PC-9 (cell line): ENCODE measurements at regions not wholly inside any gene's neighbourhood (a gene's known extent, or its start where the extent isn't known, plus 50 kb on each side); places are given as distances from the start of the nearest gene placed in this dataset.

Experiments
- BruUV-seq: library from RNA; stranded (reverse); fragments of 400-500 nt; replicated peaks from 2 replicates; lab custom pipeline; 2021; lab: Mats Ljungman, UMichigan
- CTCF ChIA-PET: fragments of 300-600 bp; sonication (Branson Sonifier 250); formaldehyde crosslinking; loops from one replicate; lab custom pipeline; 2022; ENCODE audit warnings: antibody characterized with exemption; lab: Charles Lee
- POLR2A ChIA-PET: fragments of 300-600 bp; sonication (Branson Sonifier 250); formaldehyde crosslinking; loops from one replicate; lab custom pipeline; 2022; ENCODE audit warnings: antibody characterized with exemption; ENCODE audit not compliant: unreplicated experiment; lab: Charles Lee
- DNase-seq, 2 experiments: peaks; one replicate each; pipeline versions ENCODE4 v3.0.0 to v3.0.0-alpha.2; 2015 to 2022; ENCODE audit warnings: mixed read lengths in 1 of 2
- H2AFZ ChIP-seq: fragments of 200-600 bp; sonication (generic); 2 replicates; pipeline ENCODE4 v1.8.1; 2017; ENCODE audit warnings: antibody characterized with exemption
- H3F3A ChIP-seq: fragments of 200-600 bp; sonication (generic); 2 replicates; pipeline ENCODE4 v1.8.1; 2017; ENCODE audit warnings: antibody characterized with exemption, mild to moderate bottlenecking, low read depth; ENCODE audit not compliant: insufficient read depth
- H3K27ac ChIP-seq: fragments of 200-600 bp; sonication (generic); 2 replicates; pipeline ENCODE4 v1.6.1; 2016; ENCODE audit warnings: mixed run types
- H3K27me3 ChIP-seq: fragments of 200-600 bp; sonication (generic); 2 replicates; pipeline ENCODE4 v1.6.1; 2016; ENCODE audit warnings: low read depth, mixed run types; ENCODE audit not compliant: insufficient read depth
- H3K36me3 ChIP-seq: fragments of 200-600 bp; sonication (generic); 2 replicates; pipeline ENCODE4 v1.6.1; 2016; ENCODE audit warnings: low read depth, mixed run types
- H3K4me1 ChIP-seq: fragments of 200-600 bp; sonication (generic); replicated peaks from 2 replicates; pipeline ENCODE4 v1.6.1; 2016; ENCODE audit warnings: mixed run types; ENCODE audit not compliant: insufficient read depth
- H3K4me2 ChIP-seq: fragments of 200-600 bp; sonication (generic); 2 replicates; pipeline ENCODE4 v1.6.1; 2017; ENCODE audit warnings: mixed run types
- H3K4me3 ChIP-seq: fragments of 200-600 bp; sonication (generic); 2 replicates; pipeline ENCODE4 v1.6.1; 2016; ENCODE audit warnings: mixed run types
- H3K79me2 ChIP-seq: fragments of 200-600 bp; sonication (generic); 2 replicates; pipeline ENCODE4 v1.6.1; 2017; ENCODE audit warnings: low read depth, mixed run types
- H3K9me2 ChIP-seq: fragments of 200-600 bp; sonication (generic); 2 replicates; pipeline ENCODE4 v1.8.1; 2017; ENCODE audit warnings: mild to moderate bottlenecking; ENCODE audit not compliant: insufficient read depth
- H3K9me3 ChIP-seq: fragments of 200-600 bp; sonication (generic); 2 replicates; pipeline ENCODE4 v1.8.1; 2016; ENCODE audit warnings: low read depth; ENCODE audit not compliant: insufficient read depth
- H4K20me1 ChIP-seq: fragments of 200-600 bp; sonication (generic); 2 replicates; pipeline ENCODE4 v1.8.1; 2017; ENCODE audit not compliant: insufficient read depth
- EZH2 ChIP-seq: fragments of 200-600 bp; sonication (generic); IDR thresholded peaks from 2 replicates; pipeline ENCODE4 v1.8.0; 2017; ENCODE audit warnings: antibody characterized with exemption, low read depth
- intact Hi-C: fragments of 100-400 bp; cut with micrococcal nuclease; formaldehyde crosslinking; loops from one replicate; pipeline ENCODE4 v1.10.0; 2022; ENCODE audit not compliant: unreplicated experiment
- TF ChIP-seq, protein P1 (sequence below): fragments of 200-600 bp; sonication (generic); conservative IDR thresholded peaks from 2 replicates; pipeline ENCODE4 v1.6.1; 2017; ENCODE audit warnings: mixed run types, antibody characterized with exemption, mild to moderate bottlenecking, moderate library complexity

DNA sequence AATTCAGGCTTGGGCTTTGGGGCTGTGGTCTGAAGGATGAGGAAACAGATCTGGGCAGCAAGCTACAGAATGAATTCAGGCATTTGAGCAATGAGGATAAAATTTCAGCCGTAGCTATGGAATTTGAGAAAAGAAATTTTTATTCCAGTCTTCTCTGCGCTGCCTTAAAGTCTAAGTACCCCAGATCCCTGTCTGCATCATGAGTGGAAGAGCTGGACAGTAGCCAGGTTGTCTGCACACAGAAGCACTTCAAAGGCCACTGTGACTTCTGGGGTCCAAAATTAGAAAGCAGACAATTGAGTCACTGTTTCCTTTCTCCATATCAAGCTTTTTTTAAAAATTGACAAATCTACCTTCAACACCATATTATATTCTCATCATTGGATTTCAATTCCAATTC, 787.6 kb upstream of the GCFC2 start:
- no peaks in the 10 kb centered on the region for H4K20me1 ChIP-seq
- H3K27me3 ChIP-seq = no peaks in the 10 kb centered on the region
- ChIA-PET CTCF (no interaction called here), POLR2A (no interaction called here)
- no peaks in the 10 kb centered on the region for H3K36me3 ChIP-seq
- intact Hi-C loops = no loop called here
- H3K27ac ChIP-seq = no peak overlapping the region
- no peaks in the 10 kb centered on the region for H3K4me1 ChIP-seq
- no TSS peak for BruUV-seq
- H3K79me2 ChIP-seq = no peaks in the 10 kb centered on the region
- H3F3A ChIP-seq = no peaks in the 10 kb centered on the region
- H3K9me3 ChIP-seq = no peaks in the 10 kb centered on the region; the same call in 1 of the 2 replicates
- H3K4me2 ChIP-seq = 0 out of 2 replicates have a peak overlapping the region, but pooled peaks have one; percentile 5
- H3K9me2 ChIP-seq = no peaks in the 10 kb centered on the region
- no peak overlapping the region for H2AFZ ChIP-seq
- H3K4me3 ChIP-seq = no peak overlapping the region
- no peak for TF ChIP-seq EZH2
- TF ChIP-seq, protein P1, sequence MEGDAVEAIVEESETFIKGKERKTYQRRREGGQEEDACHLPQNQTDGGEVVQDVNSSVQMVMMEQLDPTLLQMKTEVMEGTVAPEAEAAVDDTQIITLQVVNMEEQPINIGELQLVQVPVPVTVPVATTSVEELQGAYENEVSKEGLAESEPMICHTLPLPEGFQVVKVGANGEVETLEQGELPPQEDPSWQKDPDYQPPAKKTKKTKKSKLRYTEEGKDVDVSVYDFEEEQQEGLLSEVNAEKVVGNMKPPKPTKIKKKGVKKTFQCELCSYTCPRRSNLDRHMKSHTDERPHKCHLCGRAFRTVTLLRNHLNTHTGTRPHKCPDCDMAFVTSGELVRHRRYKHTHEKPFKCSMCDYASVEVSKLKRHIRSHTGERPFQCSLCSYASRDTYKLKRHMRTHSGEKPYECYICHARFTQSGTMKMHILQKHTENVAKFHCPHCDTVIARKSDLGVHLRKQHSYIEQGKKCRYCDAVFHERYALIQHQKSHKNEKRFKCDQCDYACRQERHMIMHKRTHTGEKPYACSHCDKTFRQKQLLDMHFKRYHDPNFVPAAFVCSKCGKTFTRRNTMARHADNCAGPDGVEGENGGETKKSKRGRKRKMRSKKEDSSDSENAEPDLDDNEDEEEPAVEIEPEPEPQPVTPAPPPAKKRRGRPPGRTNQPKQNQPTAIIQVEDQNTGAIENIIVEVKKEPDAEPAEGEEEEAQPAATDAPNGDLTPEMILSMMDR = no peak
- DNase-seq = no peak

- intact Hi-C loops = no loop called here
- Histone ChIP-seq H3K4me3 (no peak overlapping the region), H3K27ac (no peak overlapping the region), H3F3A (no peaks in the 10 kb centered on the region), H3K27me3 (no peaks in the 10 kb centered on the region), H4K20me1 (no peaks in the 10 kb centered on the region), H3K36me3 (no peaks in the 10 kb centered on the region), H3K79me2 (no peaks in the 10 kb centered on the region), H3K9me3 (no peaks in the 10 kb centered on the region; the same call in 1 of the 2 replicates), H3K4me1 (no peaks in the 10 kb centered on the region), H3K9me2 (no peaks in the 10 kb centered on the region), H2AFZ (no peak overlapping the region), H3K4me2 (no peak overlapping the region)
- ChIA-PET CTCF (no interaction called here), POLR2A (no interaction called here)
- TF ChIP-seq, protein P1 = no peak
- no peak for TF ChIP-seq EZH2
- DNase-seq = no peak
- BruUV-seq = no TSS peak
Measured at GRCh38 chr2:76491503-76491902, 780.8 kb upstream of the GCFC2 start.

DNA sequence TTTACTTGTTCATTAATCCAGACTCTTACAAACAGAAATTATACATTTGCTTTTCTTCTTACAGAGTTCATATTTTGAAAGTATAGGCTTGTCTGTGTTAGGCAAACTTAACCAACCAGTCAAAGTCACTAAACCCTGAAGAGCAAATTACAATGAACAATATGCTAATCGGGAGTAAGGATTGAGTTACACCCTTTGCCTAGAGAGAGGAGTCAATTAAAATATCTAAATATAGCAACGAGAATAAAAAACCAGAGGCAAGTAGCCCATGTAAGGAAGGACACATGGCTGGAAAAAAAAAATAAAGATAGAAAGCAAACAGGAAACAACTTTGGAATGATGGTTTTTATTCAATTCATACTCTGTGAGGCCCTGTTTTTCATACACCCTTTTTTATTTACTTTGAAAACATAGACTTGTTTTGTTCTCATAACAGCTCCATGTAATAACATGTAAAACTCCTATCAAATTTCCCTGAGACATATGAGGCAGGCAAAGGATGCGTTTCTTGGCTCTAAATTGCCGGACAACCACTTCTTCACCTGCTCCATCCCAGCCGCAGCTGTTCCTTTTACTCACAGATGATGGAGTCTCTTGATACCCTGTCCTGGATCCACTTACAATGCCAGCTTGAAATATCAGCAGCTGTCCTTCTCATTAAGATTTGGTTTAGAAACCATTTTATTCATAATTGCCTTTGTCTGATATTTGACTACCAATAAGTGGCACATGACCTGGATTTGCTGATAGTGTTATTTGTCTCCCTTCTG, 767.7 kb upstream of the GCFC2 start:
- no peaks in the 10 kb centered on the region for H3F3A ChIP-seq
- H4K20me1 ChIP-seq = no peaks in the 10 kb centered on the region
- H3K4me3 ChIP-seq = no peak overlapping the region
- H2AFZ ChIP-seq = no peak overlapping the region
- ChIA-PET POLR2A (no interaction called here), CTCF (no interaction called here)
- intact Hi-C loops = no loop called here
- BruUV-seq = no TSS peak
- H3K27ac ChIP-seq = no peak overlapping the region
- TF ChIP-seq, protein P1 = no peak
- TF ChIP-seq EZH2 = no peak
- H3K36me3 ChIP-seq = no peaks in the 10 kb centered on the region
- no peaks in the 10 kb centered on the region for H3K4me1 ChIP-seq
- no peak for DNase-seq
- H3K79me2 ChIP-seq = no peaks in the 10 kb centered on the region
- no peaks in the 10 kb centered on the region for H3K27me3 ChIP-seq
- H3K4me2 ChIP-seq = no peak overlapping the region
- H3K9me2 ChIP-seq = no peaks in the 10 kb centered on the region
- H3K9me3 ChIP-seq = no peaks in the 10 kb centered on the region
